IPS DF 6.9 (cell line): ENCODE measurements at regions not wholly inside any gene's neighbourhood (a gene's known extent, or its start where the extent isn't known, plus 50 kb on each side); places are given as distances from the start of the nearest gene placed in this dataset.
"Not testable (repeated sequence)": the region's sequence is repeated elsewhere in the genome, so short reads cannot be mapped to it uniquely, and the experiment has no call there.

Experiments used
- DNase-seq: peaks from one replicate; pipeline ENCODE4 v3.0.0-alpha.2; 2013; ENCODE audit warnings: low read depth, low spot score
- H3K27ac ChIP-seq: one replicate; pipeline ENCODE4 v1.5.1; 2013; ENCODE audit warnings: low read length, control low read depth
- H3K27me3 ChIP-seq: 2 replicates; pipeline ENCODE4 v1.6.1; 2013; ENCODE audit warnings: mild to moderate bottlenecking, low read length; ENCODE audit not compliant: control insufficient read depth, insufficient read depth
- H3K36me3 ChIP-seq: 2 replicates; pipeline ENCODE4 v1.6.1; 2013; ENCODE audit warnings: low read length; ENCODE audit not compliant: control insufficient read depth, insufficient read depth
- H3K4me1 ChIP-seq: 2 replicates; pipeline ENCODE4 v1.6.1; 2013; ENCODE audit warnings: low read length; ENCODE audit not compliant: control insufficient read depth, insufficient read depth
- H3K4me3 ChIP-seq: 2 replicates; pipeline ENCODE4 v1.5.1; 2013; ENCODE audit warnings: mild to moderate bottlenecking, low read length
- H3K9me3 ChIP-seq: 2 replicates; pipeline ENCODE4 v1.6.1; 2013; ENCODE audit warnings: low read length, inconsistent platforms; ENCODE audit not compliant: control insufficient read depth, insufficient read depth
- whole genome bisulfite sequencing: extraction: QIAGEN DNeasy Blood & Tissue Kit; methylation state at CpG from one replicate; pipeline ENCODE4 v1.1.7; 2013; ENCODE audit warnings: mixed read lengths, missing lambda C conversion rate; ENCODE audit not compliant: insufficient read length, insufficient coverage; 5-methylcytosine and 5-hydroxymethylcytosine counted together

GRCh38 chr18:8932866-8933265 is 169.6 kb upstream of the NDUFV2 start:
- H3K9me3 ChIP-seq, result peaks cover 4% of the 10 kb centered on the region; the same call in 1 of the 2 replicates

DNA sequence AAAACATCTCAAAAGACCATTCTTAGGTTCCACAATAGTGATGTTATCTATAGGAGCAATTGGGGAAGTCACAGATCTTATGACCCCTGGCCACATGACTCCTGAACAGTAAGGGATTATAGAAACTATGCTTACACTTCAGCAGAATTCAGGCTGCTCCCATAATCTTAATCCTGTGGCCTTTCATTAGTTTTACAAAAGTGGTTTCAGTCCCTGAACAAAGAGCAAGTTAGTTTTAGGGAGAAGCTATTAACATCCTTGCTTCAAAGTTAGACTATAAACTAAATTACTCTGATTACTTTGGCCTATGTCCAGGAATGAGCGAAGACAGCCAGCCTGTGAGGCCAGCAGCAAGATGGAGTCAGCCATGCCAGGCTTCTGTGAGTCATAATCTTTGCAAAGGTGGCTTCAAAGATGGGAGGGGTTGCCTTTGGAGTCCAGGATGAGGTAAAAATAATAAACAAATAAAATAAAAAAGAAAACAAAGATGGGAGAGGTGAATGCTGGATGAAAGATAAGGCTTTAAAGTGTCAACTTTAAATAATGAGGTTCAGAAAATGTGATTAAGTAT is 168.7 kb upstream of the NDUFV2 start:
- no peak for DNase-seq
- H3K27me3 ChIP-seq, result no peaks in the 10 kb centered on the region
- H3K4me1 ChIP-seq, result peaks cover 4% of the 10 kb centered on the region; the same call in 1 of the 2 replicates
- H3K4me3 ChIP-seq, result no peak overlapping the region
- H3K27ac ChIP-seq, result no peak overlapping the region
- no CpG with 5 or more reads among the region's 1 CpG for WGBS
- H3K9me3 ChIP-seq, result peaks cover 3% of the 10 kb centered on the region; the same call in 1 of the 2 replicates
- H3K36me3 ChIP-seq, result 0 out of 2 replicates have a peak, but pooled peaks cover 2% of the 10 kb centered on the region

More at GRCh38 chr18:8932866-8933265, 169.6 kb upstream of the NDUFV2 start:
- no peak for DNase-seq
- Histone ChIP-seq H3K4me1 (peaks cover 3% of the 10 kb centered on the region; the same call in 1 of the 2 replicates), H3K4me3 (no peak overlapping the region), H3K36me3 (0 out of 2 replicates have a peak, but pooled peaks cover 2% of the 10 kb centered on the region), H3K27me3 (no peaks in the 10 kb centered on the region), H3K27ac (no peak overlapping the region)

GRCh38 chr18:8935346-8935745 is 167.2 kb upstream of the NDUFV2 start:
- not testable (repeated sequence) for DNase-seq, H3K27me3 ChIP-seq, H3K4me1 ChIP-seq, H3K36me3 ChIP-seq, H3K4me3 ChIP-seq, H3K27ac ChIP-seq, H3K9me3 ChIP-seq
- no CpG with 5 or more reads among the region's 24 CpGs for WGBS

- WGBS, result no CpG with 5 or more reads among the region's 3 CpGs
- H3K9me3 ChIP-seq, result no peaks in the 10 kb centered on the region; the same call in 1 of the 2 replicates
- DNase-seq, result no peak
- H3K27me3 ChIP-seq, result no peaks in the 10 kb centered on the region
- H3K4me1 ChIP-seq, result peaks cover 3% of the 10 kb centered on the region; the same call in 1 of the 2 replicates
- H3K27ac ChIP-seq, result no peak overlapping the region
- H3K36me3 ChIP-seq, result no peaks in the 10 kb centered on the region
- H3K4me3 ChIP-seq, result no peak overlapping the region
Measured at GRCh38 chr18:8936619-8937018, 165.9 kb upstream of the NDUFV2 start.

DNA sequence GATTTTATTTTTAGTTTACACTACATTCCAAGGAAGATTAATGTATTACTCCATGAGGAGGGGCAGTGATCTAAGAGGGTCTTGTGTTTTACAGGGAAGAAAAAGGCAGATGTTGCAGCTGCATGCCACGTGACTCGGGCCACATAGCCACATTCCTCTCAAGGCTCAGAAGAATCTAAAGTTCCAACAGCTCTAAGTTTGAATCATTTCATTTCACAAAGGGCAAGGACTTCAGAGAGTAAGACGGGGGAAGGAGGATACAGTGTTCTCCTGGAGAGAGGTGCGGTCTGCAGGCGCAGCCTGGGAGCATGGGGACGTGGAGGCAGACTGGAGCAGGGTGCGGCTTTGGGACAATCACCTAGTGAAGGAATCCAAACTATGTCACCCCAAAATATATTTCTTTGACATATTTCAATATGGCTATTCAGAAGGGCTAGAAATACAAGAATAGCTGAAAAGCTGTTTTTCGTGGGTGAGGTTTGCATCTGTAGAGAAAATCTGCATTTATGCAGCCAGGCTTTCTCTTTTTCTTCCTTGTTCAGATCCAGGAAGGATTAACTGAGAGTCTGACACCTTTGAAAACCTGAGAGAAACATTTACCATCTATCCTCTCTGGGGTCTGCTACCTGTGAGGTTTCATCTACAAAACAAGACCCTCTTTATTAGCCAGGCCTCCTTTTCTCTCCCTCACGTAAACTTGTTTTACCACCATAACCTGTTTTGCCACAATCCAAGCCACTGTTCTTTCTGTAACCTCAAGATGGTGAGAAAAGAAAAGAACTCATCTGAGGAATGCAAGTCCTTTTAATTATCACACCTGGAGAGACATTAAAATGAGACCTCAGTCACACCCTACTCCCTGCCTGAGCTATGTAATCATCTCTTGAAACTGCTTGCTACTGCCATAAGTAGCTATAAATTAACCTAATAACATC is 165.1 kb upstream of the NDUFV2 start:
- Histone ChIP-seq H3K27ac (peak overlapping the region; percentile 55), H3K27me3 (no peaks in the 10 kb centered on the region), H3K4me1 (peaks cover 3% of the 10 kb centered on the region; the same call in 1 of the 2 replicates), H3K36me3 (no peaks in the 10 kb centered on the region), H3K4me3 (no peak overlapping the region), H3K9me3 (no peaks in the 10 kb centered on the region; the same call in 1 of the 2 replicates)
- DNase-seq, result no peak
- no CpG with 5 or more reads among the region's 9 CpGs for WGBS

DNA sequence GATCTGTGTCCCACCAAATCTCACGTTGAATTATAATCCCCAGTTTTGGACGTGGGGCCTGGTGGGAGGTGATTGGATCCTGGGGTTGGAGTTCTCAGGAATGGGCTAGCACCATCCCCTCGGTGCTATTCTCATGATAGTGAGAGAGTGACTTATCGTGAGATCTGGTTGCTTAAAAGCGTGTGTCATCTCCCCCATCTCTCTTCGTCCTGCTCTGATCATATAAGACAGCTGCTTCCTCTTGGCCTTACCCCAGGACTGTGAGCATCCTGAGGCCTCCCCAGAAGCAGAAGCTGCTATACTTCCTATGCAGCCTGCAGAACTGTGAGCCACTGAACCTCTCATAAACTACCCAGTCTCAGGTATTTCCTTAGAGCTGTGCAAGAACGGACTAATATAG is 163.7 kb upstream of the NDUFV2 start:
- Histone ChIP-seq H3K27me3 (no peaks in the 10 kb centered on the region), H3K36me3 (no peaks in the 10 kb centered on the region), H3K4me1 (peaks cover 4% of the 10 kb centered on the region; the same call in 1 of the 2 replicates), H3K4me3 (no peak overlapping the region), H3K9me3 (no peaks in the 10 kb centered on the region), H3K27ac (no peak overlapping the region)
- no peak for DNase-seq
- no CpG with 5 or more reads among the region's 7 CpGs for WGBS

GRCh38 chr18:8942021-8942908 is 160.2 kb upstream of the NDUFV2 start:
- Histone ChIP-seq H3K4me3 (no peak overlapping the region), H3K9me3 (no peaks in the 10 kb centered on the region), H3K36me3 (no peaks in the 10 kb centered on the region), H3K27ac (no peak overlapping the region), H3K4me1 (peaks cover 3% of the 10 kb centered on the region; the same call in 1 of the 2 replicates), H3K27me3 (no peaks in the 10 kb centered on the region)
- DNase-seq, result no peak
- no CpG with 5 or more reads among the region's 6 CpGs for WGBS

DNA sequence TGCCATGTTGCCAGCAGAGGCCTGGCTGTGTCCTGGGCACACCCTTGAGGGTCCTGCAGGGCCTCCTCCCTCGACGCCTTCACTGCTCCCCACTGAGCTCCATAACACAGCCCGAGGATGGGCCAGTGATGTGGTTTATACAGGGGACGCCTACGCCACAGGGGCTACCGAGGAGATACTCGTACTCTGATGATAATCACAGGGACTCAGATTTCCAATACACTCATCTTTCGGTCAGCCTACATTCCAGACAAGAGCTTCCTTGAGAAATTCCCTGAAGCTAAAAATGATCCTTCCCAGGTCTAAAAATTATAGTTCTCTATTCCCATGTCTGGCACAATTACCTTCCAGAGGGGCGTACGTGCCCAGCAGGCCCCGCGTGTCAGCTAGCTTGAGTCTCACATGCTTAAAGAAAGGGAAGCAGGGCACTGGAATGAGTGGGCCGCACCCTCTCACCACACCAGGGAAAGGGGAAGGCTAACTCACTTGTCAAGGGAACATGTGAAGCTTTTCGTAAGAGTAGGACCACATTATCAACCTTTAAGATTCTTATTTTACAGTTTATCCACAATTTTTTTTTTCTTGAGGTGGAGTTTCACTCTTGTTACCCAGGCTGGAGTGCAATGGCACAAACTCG is 159.5 kb upstream of the NDUFV2 start:
- WGBS, result no CpG with 5 or more reads among the region's 15 CpGs
- Histone ChIP-seq H3K36me3 (no peaks in the 10 kb centered on the region), H3K4me3 (no peak overlapping the region), H3K27me3 (no peaks in the 10 kb centered on the region), H3K27ac (no peak overlapping the region), H3K9me3 (no peaks in the 10 kb centered on the region), H3K4me1 (peaks cover 2% of the 10 kb centered on the region; the same call in 1 of the 2 replicates)
- DNase-seq, result no peak

GRCh38 chr18:8943900-8944870 is 158.3 kb upstream of the NDUFV2 start:
- H3K4me1 ChIP-seq, result peaks cover 1% of the 10 kb centered on the region; the same call in 1 of the 2 replicates
- WGBS, result no CpG with 5 or more reads among the region's 11 CpGs
- no peaks in the 10 kb centered on the region for H3K27me3 ChIP-seq
- no peak for DNase-seq
- no peak overlapping the region for H3K4me3 ChIP-seq
- H3K27ac ChIP-seq, result no peak overlapping the region
- no peaks in the 10 kb centered on the region for H3K9me3 ChIP-seq
- no peaks in the 10 kb centered on the region for H3K36me3 ChIP-seq
